HG03095 (cell line): ENCODE measurements at regions not wholly inside any gene's neighbourhood (a gene's known extent, or its start where the extent isn't known, plus 50 kb on each side); places are given as distances from the start of the nearest gene placed in this dataset.

Experiments used
- ATAC-seq: cut with Tn5 transposase; IDR thresholded peaks from one replicate; pipeline ENCODE4 v1.9.1; 2021; ENCODE audit warnings: moderate library complexity; ENCODE audit not compliant: unreplicated experiment

- no peak for ATAC-seq
Observed at GRCh38 chr14:101174980-101175606, 271.6 kb upstream of the RTL1 start.

GRCh38 chr14:101175731-101176534 lies 272.4 kb upstream of the RTL1 start:
- ATAC-seq = no peak

GRCh38 chr14:101176535-101177205 lies 273.1 kb upstream of the RTL1 start:
- ATAC-seq = no peak

DNA sequence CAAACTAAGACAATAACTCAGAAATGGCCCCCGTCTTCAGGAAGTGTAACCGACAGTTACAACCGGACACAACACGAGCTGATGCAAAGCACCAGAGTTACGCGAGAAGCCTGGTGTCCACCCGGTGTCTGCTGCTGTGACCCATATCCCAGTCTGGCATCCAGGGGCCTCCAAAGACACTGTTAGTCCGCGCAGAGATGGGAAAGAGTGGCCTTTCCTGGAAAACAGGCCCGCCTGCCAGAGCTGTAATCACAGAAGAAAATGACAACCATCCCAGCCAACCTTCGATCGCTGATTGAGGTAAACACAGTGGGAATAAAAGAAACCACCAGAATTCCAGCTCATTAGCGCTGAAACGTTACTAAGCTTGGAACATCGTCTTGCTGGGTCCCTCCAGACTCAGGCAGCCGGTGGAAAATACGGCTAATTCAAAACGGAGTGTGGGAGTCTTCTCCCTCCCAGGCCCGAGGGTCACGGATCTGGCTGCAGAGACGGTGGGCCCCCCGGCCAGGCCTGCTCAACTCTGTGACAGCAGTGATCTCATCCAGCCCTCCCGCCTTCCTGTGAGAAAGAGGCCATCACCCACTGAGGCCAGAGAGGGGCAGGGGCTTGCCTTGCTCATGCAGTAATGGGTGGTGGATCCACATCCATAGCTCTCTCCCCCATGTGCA lies 273.9 kb upstream of the RTL1 start:
- ATAC-seq = no peak

DNA sequence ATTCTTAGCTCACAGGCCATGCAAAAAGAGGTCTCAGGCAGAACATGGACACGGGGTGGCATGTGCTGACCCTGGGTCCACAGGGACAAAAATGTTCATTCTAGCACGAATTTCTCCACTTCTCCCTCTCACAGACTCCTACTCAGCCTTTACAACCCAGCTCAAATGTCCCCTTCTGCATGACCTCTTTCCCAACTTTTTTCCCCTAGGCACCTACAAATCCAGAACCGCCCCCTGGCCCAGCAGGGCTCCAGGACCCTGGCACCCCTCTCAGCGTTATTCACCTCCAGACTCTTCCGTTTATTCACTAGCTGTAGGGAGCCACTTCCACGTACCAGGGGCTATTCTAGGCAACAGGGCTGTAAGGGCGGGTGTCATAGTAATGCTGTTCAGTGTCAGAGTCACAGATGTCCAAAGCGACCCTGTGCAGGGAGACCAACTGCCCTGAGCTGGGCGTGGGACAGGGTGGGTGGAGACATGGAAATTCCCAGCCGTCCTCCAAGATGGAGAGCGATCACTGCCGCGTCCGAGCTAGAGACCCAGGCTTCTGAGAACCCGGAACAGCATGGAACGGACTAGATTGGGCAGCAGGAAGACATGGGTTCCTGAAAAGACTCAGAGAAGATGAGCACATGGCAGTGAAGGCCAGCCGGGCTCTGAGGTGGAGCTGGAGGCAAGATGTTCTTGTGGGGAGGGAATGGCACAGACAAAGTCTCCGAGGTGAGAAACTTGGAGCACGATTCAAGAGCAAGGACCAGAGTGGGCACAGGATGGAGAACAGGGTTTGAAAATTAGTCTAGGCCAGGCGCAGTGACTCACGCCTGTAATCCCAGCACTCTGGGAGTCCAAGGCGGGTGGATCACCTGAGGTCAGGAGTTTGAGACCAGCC lies 274.9 kb upstream of the RTL1 start:
- no peak for ATAC-seq

DNA sequence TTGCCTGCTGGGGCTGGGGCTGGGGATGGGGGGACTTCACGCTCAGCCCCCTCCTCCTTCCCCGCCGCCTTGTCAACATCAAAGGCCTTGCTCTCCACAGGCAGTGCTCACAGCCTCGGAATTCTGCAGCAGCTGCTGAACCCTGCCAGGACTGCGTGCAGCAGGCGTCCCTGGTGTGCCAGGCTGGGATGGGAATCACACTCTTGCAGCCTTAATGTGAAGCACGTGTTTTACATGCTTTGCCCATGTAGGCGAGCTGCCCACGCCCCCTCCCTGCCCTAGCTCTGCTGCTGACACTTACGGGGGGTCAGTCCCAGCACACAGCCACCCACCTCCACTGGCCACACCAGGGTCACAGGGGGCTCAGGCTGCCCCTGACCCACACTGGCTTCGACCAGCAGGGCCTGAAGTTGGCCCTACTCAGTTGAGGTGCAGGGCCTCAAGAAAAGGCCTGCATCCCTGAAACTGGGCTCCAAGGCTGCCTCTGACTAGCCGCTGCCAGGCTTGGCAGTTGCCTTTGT lies 276.2 kb upstream of the RTL1 start:
- no peak for ATAC-seq

DNA sequence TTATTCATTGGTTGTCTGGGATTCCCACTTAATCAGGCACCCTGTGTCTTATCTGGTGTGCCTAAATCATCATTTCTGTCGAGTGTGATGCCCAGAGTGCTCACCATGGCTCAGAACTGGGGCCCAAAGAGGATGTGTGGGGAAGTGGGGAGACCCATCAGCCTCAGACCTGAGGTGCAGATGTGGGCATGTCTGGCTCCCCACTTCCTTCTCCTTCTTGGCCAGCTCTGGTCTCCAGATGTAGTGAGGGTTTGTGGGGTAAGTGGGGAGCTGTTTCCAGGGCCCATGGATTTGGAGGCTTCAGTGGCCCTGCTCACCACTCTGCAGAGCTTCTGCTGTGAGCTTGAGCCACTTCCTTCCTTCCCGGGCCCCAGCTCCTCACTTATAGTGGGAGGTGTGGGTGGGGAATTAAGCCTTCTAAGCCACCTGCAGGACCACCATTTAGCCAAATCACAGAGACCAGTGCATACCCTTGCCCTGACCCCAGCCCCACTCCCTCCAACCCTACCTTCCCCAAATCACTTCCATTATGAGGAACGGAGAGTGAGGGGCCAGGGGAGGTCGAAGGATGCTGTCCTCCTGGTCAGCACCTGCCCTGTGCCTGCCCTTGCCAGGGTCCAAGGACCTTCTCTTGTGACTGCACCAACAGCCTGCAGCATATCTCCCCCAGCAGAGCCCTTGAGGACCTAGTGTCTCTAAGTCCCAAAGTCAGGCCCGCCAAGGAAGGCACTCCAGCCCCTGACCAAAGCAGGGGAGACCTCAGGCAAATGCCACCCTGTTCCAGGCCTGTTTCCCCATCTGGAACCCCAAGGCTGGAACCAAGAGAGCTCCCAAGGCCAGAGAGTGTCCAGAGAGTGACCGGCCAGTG lies 278.2 kb upstream of the RTL1 start:
- ATAC-seq = no peak

DNA sequence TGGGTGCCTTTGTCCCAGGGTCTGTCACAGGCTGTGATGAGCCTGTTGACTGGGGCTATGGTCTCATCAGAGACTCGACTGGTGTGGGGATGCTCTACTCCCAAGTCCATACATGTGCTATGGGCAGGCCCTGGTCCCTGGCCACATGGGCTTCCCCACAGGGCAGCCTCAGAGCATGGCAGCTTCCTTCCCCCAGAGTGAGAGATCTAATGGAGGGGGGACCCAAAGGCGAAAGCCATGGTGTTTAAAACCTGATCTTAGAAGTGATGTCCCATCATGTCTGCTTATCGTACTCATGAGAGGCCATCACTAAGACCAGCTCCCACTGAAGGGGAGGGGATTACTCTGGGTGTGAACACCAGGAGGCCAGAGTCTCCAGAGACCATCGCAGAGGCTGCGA lies 279.0 kb upstream of the RTL1 start:
- ATAC-seq = no peak

DNA sequence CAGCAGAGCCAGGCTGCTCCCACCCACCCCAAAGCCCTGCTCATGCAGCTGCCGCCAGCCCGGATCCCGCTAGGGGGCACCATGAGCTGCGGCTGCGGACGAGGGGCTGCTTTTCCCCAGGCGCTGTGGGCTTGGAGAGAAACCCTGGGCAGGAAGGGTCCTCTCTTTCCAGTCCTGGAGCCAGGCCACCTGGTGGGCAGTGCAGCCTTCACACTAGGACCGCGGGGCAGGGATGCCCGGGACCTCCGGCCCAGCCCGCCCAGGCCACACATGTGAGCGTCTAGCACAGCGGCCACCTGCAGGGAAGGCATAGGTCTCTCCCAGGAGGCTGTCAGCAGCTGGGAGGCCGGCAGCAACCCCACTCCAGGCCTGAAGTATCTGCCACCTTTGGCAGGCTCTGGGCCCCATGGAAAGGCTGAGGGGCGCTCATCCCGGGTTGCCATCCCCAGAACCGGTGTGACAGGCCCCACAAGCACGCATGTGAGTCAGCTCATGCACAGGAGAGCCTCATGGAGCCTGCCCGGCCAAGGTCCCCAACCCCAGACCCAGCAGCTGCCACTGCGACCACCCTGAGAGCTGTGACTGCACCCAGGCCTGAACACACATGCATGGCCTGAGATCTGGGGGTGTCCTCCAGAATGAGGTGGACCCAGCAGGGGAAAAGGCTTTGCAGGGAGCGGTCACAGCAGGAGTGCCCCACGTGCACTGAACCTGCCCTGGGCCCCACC lies 280.0 kb upstream of the RTL1 start:
- no peak for ATAC-seq

DNA sequence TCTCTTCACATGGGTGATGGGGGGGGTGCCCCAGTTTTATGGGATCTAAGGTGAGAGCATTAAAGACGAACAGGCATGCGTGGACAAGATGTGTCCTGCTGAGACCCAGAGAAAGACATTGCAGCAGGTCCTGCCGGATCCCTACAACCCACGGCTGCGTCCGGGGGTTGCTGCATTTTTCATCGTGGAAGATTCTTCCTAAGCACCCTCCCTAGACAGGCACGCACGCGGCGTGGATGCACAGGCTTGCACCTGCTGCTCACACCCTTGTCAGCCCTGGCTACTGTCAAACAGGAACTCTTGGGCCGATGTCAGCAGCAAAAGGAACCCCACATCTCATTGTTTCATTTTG lies 280.6 kb upstream of the RTL1 start:
- ATAC-seq = no peak

DNA sequence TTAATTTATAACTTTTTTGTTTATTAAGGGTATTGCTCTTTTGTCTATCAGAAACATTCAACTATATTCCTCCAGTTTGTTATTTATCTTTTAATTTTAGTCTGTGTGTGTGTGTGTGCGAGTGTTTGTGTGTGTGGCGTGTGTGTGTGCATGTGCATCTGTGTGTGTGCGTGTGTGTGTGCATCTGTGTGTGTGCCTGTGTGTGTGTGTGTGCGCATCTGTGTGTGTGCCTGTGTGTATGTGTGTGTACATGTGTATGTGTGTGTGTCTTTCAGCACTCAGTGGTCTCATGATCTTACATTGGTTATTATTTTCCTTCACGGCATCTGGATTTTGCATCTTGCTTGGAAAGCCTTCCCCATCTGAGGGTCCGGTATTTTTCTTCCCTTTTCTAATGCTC lies 281.1 kb upstream of the RTL1 start:
- no peak for ATAC-seq

- ATAC-seq = no peak
Observed at GRCh38 chr14:101185073-101185835, 281.7 kb upstream of the RTL1 start.

DNA sequence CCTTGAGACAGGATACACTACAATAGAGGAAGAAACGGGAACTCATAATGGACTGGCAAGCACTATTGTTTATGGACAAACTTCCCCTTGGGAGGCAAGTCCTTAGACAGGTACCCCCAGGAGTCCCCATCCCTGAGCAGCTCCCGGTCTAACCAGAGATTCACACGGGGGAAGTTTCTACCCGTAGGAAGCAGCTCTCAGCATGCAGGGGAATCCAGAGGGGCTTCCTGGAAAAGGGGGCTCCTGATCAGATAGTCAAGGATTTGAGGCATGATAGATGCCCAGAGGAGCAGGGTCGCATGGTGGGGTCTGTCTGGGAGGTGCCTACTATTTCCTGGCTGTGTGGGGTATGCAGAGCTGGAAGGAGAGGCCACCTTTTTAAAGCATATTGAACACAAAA lies 282.4 kb upstream of the RTL1 start:
- ATAC-seq = no peak

GRCh38 chr14:101186544-101186943 lies 283.0 kb upstream of the RTL1 start:
- ATAC-seq = no peak

GRCh38 chr14:101186992-101187815 lies 283.7 kb upstream of the RTL1 start:
- no peak for ATAC-seq

- ATAC-seq = no peak
Observed at GRCh38 chr14:101187816-101188570, 284.5 kb upstream of the RTL1 start.

DNA sequence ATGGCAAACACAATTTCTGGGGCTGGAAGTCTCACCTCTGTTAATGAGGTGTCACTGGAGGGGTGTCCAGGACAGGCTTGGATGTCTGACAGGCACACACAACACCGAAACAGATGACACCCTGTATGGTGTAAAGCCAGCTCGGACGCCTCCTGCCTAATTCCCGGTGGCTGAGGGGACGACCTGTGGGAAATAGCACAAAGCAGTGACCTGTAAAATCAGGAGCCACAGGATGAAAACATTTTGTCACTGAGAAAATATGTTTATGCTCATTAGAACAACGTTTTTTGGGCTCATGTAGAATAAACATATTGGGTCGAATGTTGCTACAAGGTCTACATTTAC lies 285.0 kb upstream of the RTL1 start:
- ATAC-seq = no peak
